Osteoblast (primary cell): ENCODE measurements at regions not wholly inside any gene's neighbourhood (a gene's known extent, or its start where the extent isn't known, plus 50 kb on each side); places are given as distances from the start of the nearest gene placed in this dataset.

Experiments used
- DNase-seq: peaks from one replicate; pipeline ENCODE4 v3.0.0; 2011; ENCODE audit warnings: low spot score, mixed read lengths; ENCODE audit not compliant: insufficient read length; ENCODE audit errors: missing footprints
- H2AFZ ChIP-seq: 2 replicates; pipeline ENCODE4 v1.6.0; 2011; ENCODE audit warnings: mild to moderate bottlenecking, low read length
- H3K27ac ChIP-seq: 2 replicates; pipeline ENCODE4 v1.5.1; 2011; ENCODE audit warnings: mild to moderate bottlenecking, low read depth, low read length, moderate library complexity
- H3K27me3 ChIP-seq: 2 replicates; pipeline ENCODE4 v1.6.0; 2012; ENCODE audit warnings: mild to moderate bottlenecking, control low read depth, inconsistent platforms, low read length, moderate library complexity; ENCODE audit not compliant: insufficient read depth
- H3K36me3 ChIP-seq: 2 replicates; pipeline ENCODE4 v1.5.1; 2011; ENCODE audit warnings: mild to moderate bottlenecking, low read length, control low read depth, moderate library complexity; ENCODE audit not compliant: insufficient read depth
- H3K4me1 ChIP-seq: 2 replicates; pipeline ENCODE4 v1.5.1; 2011; ENCODE audit warnings: mild to moderate bottlenecking, low read length, control low read depth, moderate library complexity; ENCODE audit not compliant: insufficient read depth
- H3K4me2 ChIP-seq: 2 replicates; pipeline ENCODE4 v1.6.0; 2011; ENCODE audit warnings: mild to moderate bottlenecking, low read length; ENCODE audit not compliant: insufficient read depth
- H3K4me3 ChIP-seq: fragments of 200-600 bp; sonication (generic); 3 replicates; pipeline ENCODE4 v1.5.1; 2012; ENCODE audit warnings: mild to moderate bottlenecking, low read length, inconsistent platforms; ENCODE audit not compliant: insufficient read depth
- H3K79me2 ChIP-seq: 2 replicates; pipeline ENCODE4 v1.6.0; 2012; ENCODE audit warnings: mild to moderate bottlenecking, low read length, control low read depth, inconsistent platforms; ENCODE audit not compliant: insufficient read depth
- H3K9me3 ChIP-seq: 2 replicates; pipeline ENCODE4 v1.5.1; 2011; ENCODE audit warnings: low read depth, low read length, control low read depth
- H4K20me1 ChIP-seq: 2 replicates; pipeline ENCODE4 v1.6.0; 2012; ENCODE audit warnings: mild to moderate bottlenecking, low read length, control low read depth; ENCODE audit not compliant: insufficient read depth
- CTCF ChIP-seq: IDR thresholded peaks from 2 replicates; pipeline ENCODE4 v1.5.1; 2011; ENCODE audit warnings: mild to moderate bottlenecking, low read depth, low read length, moderate library complexity; ENCODE audit errors: extremely low read depth

- Histone ChIP-seq H3K79me2 (no peaks in the 10 kb centered on the region), H3K36me3 (no peaks in the 10 kb centered on the region), H2AFZ (no peak overlapping the region), H3K27ac (no peak overlapping the region), H3K4me3 (no peak overlapping the region), H3K4me2 (no peak overlapping the region), H3K4me1 (peaks cover 25% of the 10 kb centered on the region), H3K27me3 (no peaks in the 10 kb centered on the region), H3K9me3 (no peaks in the 10 kb centered on the region), H4K20me1 (no peaks in the 10 kb centered on the region)
- no peak for TF ChIP-seq CTCF
- DNase-seq: no peak
Measured at GRCh38 chr2:237268004-237268708, 145.8 kb downstream of the COL6A3 start.

GRCh38 chr2:237269138-237269875 lies 144.7 kb downstream of the COL6A3 start:
- H3K36me3 ChIP-seq: no peaks in the 10 kb centered on the region
- no peak for DNase-seq
- H3K4me3 ChIP-seq: no peak overlapping the region
- TF ChIP-seq CTCF: no peak
- no peak overlapping the region for H3K27ac ChIP-seq
- H3K27me3 ChIP-seq: no peaks in the 10 kb centered on the region
- no peak overlapping the region for H2AFZ ChIP-seq
- no peaks in the 10 kb centered on the region for H3K9me3 ChIP-seq
- peaks cover 14% of the 10 kb centered on the region for H3K4me1 ChIP-seq
- no peak overlapping the region for H3K4me2 ChIP-seq
- H4K20me1 ChIP-seq: no peaks in the 10 kb centered on the region
- H3K79me2 ChIP-seq: no peaks in the 10 kb centered on the region

GRCh38 chr2:237270520-237270919 lies 143.4 kb downstream of the COL6A3 start:
- H3K79me2 ChIP-seq: no peaks in the 10 kb centered on the region
- no peak overlapping the region for H3K4me3 ChIP-seq
- no peaks in the 10 kb centered on the region for H4K20me1 ChIP-seq
- no peaks in the 10 kb centered on the region for H3K9me3 ChIP-seq
- H3K27me3 ChIP-seq: no peaks in the 10 kb centered on the region
- peaks cover 2% of the 10 kb centered on the region for H3K4me1 ChIP-seq
- H3K4me2 ChIP-seq: no peak overlapping the region
- H3K27ac ChIP-seq: no peak overlapping the region
- no peaks in the 10 kb centered on the region for H3K36me3 ChIP-seq
- no peak for TF ChIP-seq CTCF
- no peak overlapping the region for H2AFZ ChIP-seq
- DNase-seq: no peak
